ENCODE measurements at regions not wholly inside any gene's neighbourhood (a gene's known extent, or its start where the extent isn't known, plus 50 kb on each side); places are given as distances from the start of the nearest gene placed in this dataset.

- no peaks in the 10 kb centered on the region for H3K9me3 ChIP-seq
- H3K4me3 ChIP-seq = no peak overlapping the region
- no peaks in the 10 kb centered on the region for H3K36me3 ChIP-seq
- H3K4me1 ChIP-seq = no peaks in the 10 kb centered on the region
- intact Hi-C loops (cut with DNase I) = no loop called here
- H3K27me3 ChIP-seq (ENCODE audit: low read depth) = no peaks in the 10 kb centered on the region
- DNase-seq = no peak
- no peak overlapping the region for H3K27ac ChIP-seq
- TF ChIP-seq CTCF (IDR thresholded peaks at IDR 0.05) = no peak
- no peak for ATAC-seq
Observed at GRCh38 chr11:112579282-112579681, 318.6 kb upstream of the PLET1 start.

GRCh38 chr11:112580864-112581263 is 320.2 kb upstream of the PLET1 start:
- intact Hi-C loops (cut with DNase I) = no loop called here
- ATAC-seq = no peak

GRCh38 chr11:112581747-112582146 is 321.1 kb upstream of the PLET1 start:
- no peak overlapping the region for H3K27ac ChIP-seq
- no peak for DNase-seq
- intact Hi-C loops (cut with DNase I) = no loop called here

More at GRCh38 chr11:112580864-112581263, 320.2 kb upstream of the PLET1 start:
- H3K9me3 ChIP-seq = no peaks in the 10 kb centered on the region
- no peak for TF ChIP-seq CTCF (IDR thresholded peaks at IDR 0.05)
- DNase-seq = no peak
- H3K27ac ChIP-seq = no peak overlapping the region
- H3K4me3 ChIP-seq = no peak overlapping the region
- no peaks in the 10 kb centered on the region for H3K4me1 ChIP-seq
- no peaks in the 10 kb centered on the region for H3K36me3 ChIP-seq
- no peaks in the 10 kb centered on the region for H3K27me3 ChIP-seq (ENCODE audit: low read depth)

GRCh38 chr11:112582366-112582765 is 321.7 kb upstream of the PLET1 start:
- no peaks in the 10 kb centered on the region for H3K4me1 ChIP-seq
- TF ChIP-seq CTCF (IDR thresholded peaks at IDR 0.05) = no peak
- H3K27me3 ChIP-seq (ENCODE audit: low read depth) = no peaks in the 10 kb centered on the region
- ATAC-seq = no peak
- H3K4me3 ChIP-seq = no peak overlapping the region
- intact Hi-C loops (cut with DNase I) = no loop called here
- DNase-seq = no peak
- no peaks in the 10 kb centered on the region for H3K9me3 ChIP-seq
- H3K27ac ChIP-seq = no peak overlapping the region
- no peaks in the 10 kb centered on the region for H3K36me3 ChIP-seq

More at GRCh38 chr11:112581747-112582146, 321.1 kb upstream of the PLET1 start:
- no peak for TF ChIP-seq CTCF (IDR thresholded peaks at IDR 0.05)
- no peaks in the 10 kb centered on the region for H3K9me3 ChIP-seq
- no peaks in the 10 kb centered on the region for H3K4me1 ChIP-seq
- H3K4me3 ChIP-seq = no peak overlapping the region
- ATAC-seq = no peak
- H3K27me3 ChIP-seq (ENCODE audit: low read depth) = no peaks in the 10 kb centered on the region
- H3K36me3 ChIP-seq = no peaks in the 10 kb centered on the region

GRCh38 chr11:112583261-112583893 is 322.7 kb upstream of the PLET1 start:
- H3K4me1 ChIP-seq = peaks cover 4% of the 10 kb centered on the region
- H3K4me3 ChIP-seq = no peak overlapping the region
- H3K27ac ChIP-seq = no peak overlapping the region
- intact Hi-C loops (cut with DNase I) = no loop called here
- ATAC-seq (no peak), DNase-seq (no peak)
- no peaks in the 10 kb centered on the region for H3K27me3 ChIP-seq (ENCODE audit: low read depth)
- no peaks in the 10 kb centered on the region for H3K9me3 ChIP-seq
- TF ChIP-seq CTCF (IDR thresholded peaks at IDR 0.05) = no peak
- no peaks in the 10 kb centered on the region for H3K36me3 ChIP-seq

Measured in lower lobe of right lung (tissue), 2 donors.